IMR-90 (cell line): ENCODE measurements at regions not wholly inside any gene's neighbourhood (a gene's known extent, or its start where the extent isn't known, plus 50 kb on each side); places are given as distances from the start of the nearest gene placed in this dataset.
A peak's percentile ranks its signal among the peaks of the same experiment; 100 is the strongest.

Experiments
- ATAC-seq: fragments of 200-7000 bp; cut with Tn5 transposase; 2 replicates; pipeline ENCODE4 v1.9.1; 2020; ENCODE audit warnings: low read depth, mild to moderate bottlenecking, moderate library complexity
- BruUV-seq: library from RNA; stranded (reverse); fragments of 400-500 nt; replicated peaks from 2 replicates; lab custom pipeline; 2021; lab: Mats Ljungman, UMichigan
- CTCF ChIA-PET: fragments of 300-600 bp; formaldehyde crosslinking; extraction: SDS; loops from one replicate; lab custom pipeline; 2021; ENCODE audit warnings: antibody characterized with exemption; lab: Yijun Ruan, JAX
- POLR2A ChIA-PET: fragments of 300-600 bp; sonication (Branson Sonifier 250); formaldehyde crosslinking; loops from one replicate; lab custom pipeline; 2022; ENCODE audit warnings: antibody characterized with exemption; ENCODE audit not compliant: unreplicated experiment; lab: Charles Lee
- DNase-seq: peaks from one replicate; pipeline ENCODE4 v3.0.0; 2013
- H2AFZ ChIP-seq: replicated peaks from 2 replicates; pipeline ENCODE3; 2013; ENCODE audit warnings: low read length, mild to moderate bottlenecking; ENCODE audit not compliant: poor library complexity
- H2AK5ac ChIP-seq: 2 replicates; pipeline ENCODE4 v1.6.1; 2013; ENCODE audit warnings: low read depth, low read length, inconsistent platforms
- H2AK9ac ChIP-seq: replicated peaks from 2 replicates; pipeline ENCODE3; 2013; ENCODE audit warnings: mild to moderate bottlenecking, low read depth, low read length, moderate library complexity; ENCODE audit not compliant: poor library complexity
- H2BK120ac ChIP-seq: 2 replicates; pipeline ENCODE4 v1.6.1; 2013; ENCODE audit warnings: low read depth, low read length, inconsistent platforms
- H2BK15ac ChIP-seq: 3 replicates; pipeline ENCODE4 v1.6.1; 2013; ENCODE audit warnings: low read depth, low read length, inconsistent platforms
- H2BK20ac ChIP-seq: 2 replicates; pipeline ENCODE4 v1.6.1; 2013; ENCODE audit warnings: low read depth, mild to moderate bottlenecking, inconsistent platforms, low read length, moderate library complexity
- H2BK5ac ChIP-seq: 2 replicates; pipeline ENCODE4 v1.6.1; 2013; ENCODE audit warnings: mild to moderate bottlenecking, low read depth, low read length, inconsistent platforms; ENCODE audit not compliant: poor library complexity, severe bottlenecking
- H3K14ac ChIP-seq: replicated peaks from 2 replicates; pipeline ENCODE4 v1.6.1; 2013; ENCODE audit warnings: low read depth, low read length, inconsistent platforms
- H3K18ac ChIP-seq: 2 replicates; pipeline ENCODE4 v1.6.1; 2013; ENCODE audit warnings: low read depth, low read length, control low read depth
- H3K23ac ChIP-seq: 2 replicates; pipeline ENCODE4 v1.6.1; 2013; ENCODE audit warnings: low read depth, low read length, inconsistent platforms
- H3K27ac ChIP-seq: 2 replicates; pipeline ENCODE4 v1.5.1; 2013; ENCODE audit warnings: mild to moderate bottlenecking, control low read depth, low read length; ENCODE audit not compliant: insufficient read depth
- H3K27me3 ChIP-seq: 2 replicates; pipeline ENCODE4 v1.6.1; 2013; ENCODE audit warnings: low read length; ENCODE audit not compliant: control insufficient read depth, insufficient read depth
- H3K36me3 ChIP-seq: 2 replicates; pipeline ENCODE4 v1.6.1; 2013; ENCODE audit warnings: low read length, mixed read lengths; ENCODE audit not compliant: control insufficient read depth, insufficient read depth
- H3K4ac ChIP-seq: 2 replicates; pipeline ENCODE4 v1.6.1; 2013; ENCODE audit warnings: low read depth, low read length, inconsistent platforms
- H3K4me1 ChIP-seq: 2 replicates; pipeline ENCODE4 v1.6.1; 2013; ENCODE audit warnings: low read length, mixed read lengths; ENCODE audit not compliant: control insufficient read depth, insufficient read depth
- H3K4me2 ChIP-seq: 2 replicates; pipeline ENCODE4 v1.6.1; 2013; ENCODE audit warnings: low read depth, mild to moderate bottlenecking, control low read depth, low read length, moderate library complexity
- H3K4me3 ChIP-seq: 2 replicates; pipeline ENCODE4 v1.5.1; 2013; ENCODE audit warnings: low read depth, mild to moderate bottlenecking, control low read depth, low read length, moderate library complexity; ENCODE audit not compliant: insufficient read depth
- H3K56ac ChIP-seq: 2 replicates; pipeline ENCODE4 v1.6.1; 2013; ENCODE audit warnings: low read length, inconsistent platforms; ENCODE audit not compliant: insufficient read depth; ENCODE audit errors: extremely low read depth
- H3K79me1 ChIP-seq, 2 experiments: 2 replicates each; pipeline ENCODE4 v1.6.1; 2013; ENCODE audit warnings: low read length in 2 of 2, inconsistent platforms in 1 of 2, low read depth in 1 of 2
- H3K9ac ChIP-seq: 2 replicates; pipeline ENCODE4 v1.6.1; 2013; ENCODE audit warnings: low read depth, low read length, control low read depth
- H3K9me1 ChIP-seq: 2 replicates; pipeline ENCODE4 v1.6.1; 2013; ENCODE audit warnings: low read length, inconsistent platforms; ENCODE audit not compliant: insufficient read depth
- H3K9me3 ChIP-seq: 2 replicates; pipeline ENCODE4 v1.6.1; 2013; ENCODE audit warnings: low read length; ENCODE audit not compliant: control insufficient read depth, insufficient read depth
- H4K20me1 ChIP-seq: 2 replicates; pipeline ENCODE4 v1.6.1; 2013; ENCODE audit warnings: low read length, inconsistent platforms; ENCODE audit not compliant: insufficient read depth
- H4K5ac ChIP-seq: 2 replicates; pipeline ENCODE4 v1.6.1; 2013; ENCODE audit warnings: mild to moderate bottlenecking, low read depth, low read length, control low read depth
- H4K8ac ChIP-seq, 2 experiments: 2 replicates each; pipeline ENCODE4 v1.6.1; 2013; ENCODE audit warnings: low read depth in 2 of 2, low read length in 2 of 2, control low read depth in 1 of 2, inconsistent platforms in 1 of 2
- H4K91ac ChIP-seq: 2 replicates; pipeline ENCODE4 v1.6.1; 2013; ENCODE audit warnings: low read depth, low read length, inconsistent platforms; ENCODE audit not compliant: insufficient read depth
- ELK1 ChIP-seq: fragments of 150-350 bp; IDR thresholded peaks from 2 replicates; pipeline ENCODE4 v1.6.1; 2016; ENCODE audit warnings: low read depth, mild to moderate bottlenecking, low read length, moderate library complexity, borderline replicate concordance
- MXI1 ChIP-seq: IDR thresholded peaks from 2 replicates; pipeline ENCODE4 v1.6.1; 2012; ENCODE audit warnings: low read depth, mild to moderate bottlenecking, low read length, moderate library complexity, borderline replicate concordance
- POLR2A ChIP-seq: IDR thresholded peaks from 2 replicates; pipeline ENCODE4 v1.6.1; 2012; ENCODE audit warnings: mild to moderate bottlenecking, low read depth, low read length
- RAD21 ChIP-seq: IDR thresholded peaks from 2 replicates; pipeline ENCODE4 v1.6.1; 2012; ENCODE audit warnings: low read length, improper control_type of control experiment
- USF2 ChIP-seq: fragments of 150-350 bp; IDR thresholded peaks from 2 replicates; pipeline ENCODE4 v1.6.1; 2017; ENCODE audit warnings: mild to moderate bottlenecking, antibody characterized with exemption, low read length, low read depth
- WGBS, 2 experiments: methylation state at CpG; one replicate each; pipeline versions ENCODE4 v1.1.5 to v1.1.7; 2013; ENCODE audit warnings: missing lambda C conversion rate in 2 of 2; ENCODE audit not compliant: insufficient read length in 1 of 2; ENCODE audit errors: extremely low coverage in 2 of 2; 5-methylcytosine and 5-hydroxymethylcytosine counted together
- dilution Hi-C: fragments of 300-500 bp; cut with HindIII; formaldehyde crosslinking; loops from one replicate; pipeline ENCODE4 v1.14.3; 2018; ENCODE audit warnings: low sequenced_read_pairs; ENCODE audit not compliant: unreplicated experiment
- in situ Hi-C: fragments of 300-500 bp; cut with MboI; formaldehyde crosslinking; loops from 3 replicates; pipeline ENCODE4 v1.14.3; 2019; ENCODE audit warnings: low sequenced_read_pairs, inconsistent platforms, mixed read lengths
- intact Hi-C: fragments of 100-400 bp; cut with micrococcal nuclease; formaldehyde crosslinking; loops from 2 replicates; pipeline ENCODE4 v1.10.0; 2022

- no peak overlapping the region for H2BK5ac ChIP-seq
- H3K4me3 ChIP-seq, result no peak overlapping the region
- peak overlapping the region; percentile 42 for H2AK9ac ChIP-seq
- H4K5ac ChIP-seq, result no peak overlapping the region
- CTCF ChIA-PET, result no interaction called here
- H3K9ac ChIP-seq, result no peak overlapping the region
- in situ Hi-C loops, result loop anchor here (25.0 kb wide), 1 partner anchor 720 kb away; no protein-coding TSS in a partner anchor
- no peaks in the 10 kb centered on the region for H3K36me3 ChIP-seq
- no peak overlapping the region for H2BK120ac ChIP-seq
- no peak overlapping the region for H2AK5ac ChIP-seq
- no peak overlapping the region for H3K27ac ChIP-seq
- no peak overlapping the region for H3K18ac ChIP-seq
- 28% methylated on average over 3 of the region's 11 CpGs; no CpG with 5 or more reads in 1 of the 2 experiments for WGBS, 2 experiments
- H3K9me3 ChIP-seq, result no peaks in the 10 kb centered on the region
- H3K4me1 ChIP-seq, result no peaks in the 10 kb centered on the region
- DNase-seq, result no peak
- H2BK15ac ChIP-seq, result no peak overlapping the region
- POLR2A ChIA-PET, result no interaction called here
- no peak overlapping the region for H4K91ac ChIP-seq
- H3K23ac ChIP-seq, result no peak overlapping the region
- dilution Hi-C loops, result no loop called here
- no peaks in the 10 kb centered on the region for H3K27me3 ChIP-seq
- H2BK20ac ChIP-seq, result no peak overlapping the region
- H3K79me1 ChIP-seq, result no peaks in the 10 kb centered on the region
- no peak overlapping the region for H4K8ac ChIP-seq
- TF ChIP-seq RAD21, result no peak
- no peak for TF ChIP-seq USF2
- no peak for TF ChIP-seq POLR2A
- no peak for TF ChIP-seq MXI1
- no peak for TF ChIP-seq ELK1
- no peak overlapping the region for H3K4ac ChIP-seq
- no peak overlapping the region for H3K56ac ChIP-seq
- intact Hi-C loops, result no loop called here
- no peaks in the 10 kb centered on the region for H3K9me1 ChIP-seq
- BruUV-seq, result no TSS peak
- no peak for ATAC-seq
- no peak overlapping the region for H3K14ac ChIP-seq
- H2AFZ ChIP-seq, result no peak overlapping the region
- no peak overlapping the region for H3K4me2 ChIP-seq
- no peaks in the 10 kb centered on the region for H4K20me1 ChIP-seq
These were observed 167.5 kb upstream of the ZC3H12A start for GRCh38 chr1:37306871-37307270.
